Cardiac fibroblast (primary cell): ENCODE measurements at regions not wholly inside any gene's neighbourhood (a gene's known extent, or its start where the extent isn't known, plus 50 kb on each side); places are given as distances from the start of the nearest gene placed in this dataset.
"Not testable (repeated sequence)": the region's sequence is repeated elsewhere in the genome, so short reads cannot be mapped to it uniquely, and the experiment has no call there.

Source experiments
- DNase-seq, 2 donors: peaks; one replicate each; pipeline versions ENCODE4 v3.0.0 to v3.0.0-alpha.2; 2010; ENCODE audit warnings: low read depth in 2 of 2
- H3K4me3 ChIP-seq, 2 donors: replicated peaks in 1 of 2; 1 replicate in 1 of 2; 2 replicates in 1 of 2; pipeline ENCODE4 v1.5.1; 2011; ENCODE audit warnings: low read depth in 2 of 2, low read length in 2 of 2, mild to moderate bottlenecking in 2 of 2, moderate library complexity in 1 of 2
- TF ChIP-seq, protein P1 (sequence below): IDR thresholded peaks from one replicate; pipeline ENCODE4 v1.5.1; 2011; ENCODE audit warnings: low read depth, mild to moderate bottlenecking, low read length, inconsistent platforms

DNA sequence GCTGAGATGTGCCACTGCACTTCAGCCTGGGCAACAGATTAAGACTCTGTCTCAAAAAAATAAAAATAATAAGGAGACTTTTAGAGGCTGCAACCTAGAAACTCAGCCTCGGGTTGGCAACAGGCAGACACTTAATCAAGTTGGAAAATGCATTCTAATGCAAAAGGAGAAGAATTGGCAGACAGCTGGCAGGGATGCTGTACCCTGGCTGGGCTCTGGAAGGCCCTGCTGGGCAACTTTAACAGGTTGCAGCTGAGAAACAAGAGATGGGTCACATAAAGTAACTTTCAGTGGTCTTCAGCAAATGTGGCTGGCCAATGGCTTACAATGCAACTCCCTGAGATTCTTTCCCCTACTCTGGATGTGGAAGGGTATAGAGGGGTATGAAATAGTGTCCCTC, 1225.7 kb downstream of the TYW1 start:
- TF ChIP-seq, protein P1, sequence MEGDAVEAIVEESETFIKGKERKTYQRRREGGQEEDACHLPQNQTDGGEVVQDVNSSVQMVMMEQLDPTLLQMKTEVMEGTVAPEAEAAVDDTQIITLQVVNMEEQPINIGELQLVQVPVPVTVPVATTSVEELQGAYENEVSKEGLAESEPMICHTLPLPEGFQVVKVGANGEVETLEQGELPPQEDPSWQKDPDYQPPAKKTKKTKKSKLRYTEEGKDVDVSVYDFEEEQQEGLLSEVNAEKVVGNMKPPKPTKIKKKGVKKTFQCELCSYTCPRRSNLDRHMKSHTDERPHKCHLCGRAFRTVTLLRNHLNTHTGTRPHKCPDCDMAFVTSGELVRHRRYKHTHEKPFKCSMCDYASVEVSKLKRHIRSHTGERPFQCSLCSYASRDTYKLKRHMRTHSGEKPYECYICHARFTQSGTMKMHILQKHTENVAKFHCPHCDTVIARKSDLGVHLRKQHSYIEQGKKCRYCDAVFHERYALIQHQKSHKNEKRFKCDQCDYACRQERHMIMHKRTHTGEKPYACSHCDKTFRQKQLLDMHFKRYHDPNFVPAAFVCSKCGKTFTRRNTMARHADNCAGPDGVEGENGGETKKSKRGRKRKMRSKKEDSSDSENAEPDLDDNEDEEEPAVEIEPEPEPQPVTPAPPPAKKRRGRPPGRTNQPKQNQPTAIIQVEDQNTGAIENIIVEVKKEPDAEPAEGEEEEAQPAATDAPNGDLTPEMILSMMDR = no peak
- no peak for DNase-seq
- no peak overlapping the region for H3K4me3 ChIP-seq

DNA sequence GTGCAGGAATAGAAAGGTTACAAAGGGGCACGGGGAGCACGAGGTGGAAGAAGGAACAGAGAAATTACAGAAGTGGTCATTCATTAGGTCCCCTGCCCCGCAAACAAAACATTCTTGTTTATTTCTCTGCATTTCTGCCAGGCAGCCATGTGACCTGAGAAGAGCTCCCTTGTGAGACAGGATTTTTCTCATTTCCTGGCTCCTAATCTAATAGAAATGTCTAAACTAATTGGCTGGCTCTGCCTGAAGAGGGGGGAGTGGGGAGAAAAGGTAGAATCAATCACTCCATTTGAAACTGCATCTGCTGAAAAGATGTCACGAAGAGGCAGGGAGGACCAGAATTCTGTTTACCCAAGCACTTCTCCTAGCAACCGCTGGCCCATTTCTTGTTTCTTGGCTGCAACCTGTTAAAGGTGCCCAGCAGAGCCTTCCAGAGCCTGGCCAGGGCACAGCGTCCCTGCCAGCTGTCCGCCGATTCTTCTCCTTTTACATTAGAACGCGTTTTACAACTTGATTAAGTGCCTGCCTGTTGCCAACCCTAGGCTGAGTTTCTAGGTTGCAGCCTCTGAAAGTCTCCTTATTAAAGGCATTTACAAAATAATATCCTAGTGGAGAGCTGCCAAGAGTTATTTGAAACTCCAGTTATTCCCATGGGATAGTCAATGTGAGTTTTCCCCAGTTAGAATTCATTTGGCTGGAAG, 1227.6 kb downstream of the TYW1 start:
- no peak for DNase-seq
- H3K4me3 ChIP-seq = no peak overlapping the region
- TF ChIP-seq, protein P1 = no peak

DNA sequence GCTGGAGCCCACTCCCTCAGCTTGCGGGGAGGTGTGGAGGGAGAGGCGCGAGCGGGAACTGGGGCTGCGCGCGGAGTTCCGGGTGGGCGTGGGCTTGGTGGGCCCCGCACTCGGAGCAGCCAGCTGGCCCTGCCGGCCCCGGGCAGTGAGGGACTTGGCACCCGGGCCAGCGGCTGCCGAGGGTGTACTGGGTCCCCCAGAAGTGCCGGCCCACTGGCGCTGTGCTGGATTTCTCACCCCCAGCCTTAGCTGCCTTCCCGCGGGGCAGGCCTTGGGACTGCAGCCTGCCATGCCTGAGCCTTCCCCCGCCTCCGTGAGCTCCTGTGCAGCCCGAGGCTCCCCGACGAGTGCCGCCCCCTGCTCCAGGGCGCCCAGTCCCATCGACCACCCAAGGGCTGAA, 1234.4 kb downstream of the TYW1 start:
- DNase-seq, H3K4me3 ChIP-seq: not testable (repeated sequence)

DNA sequence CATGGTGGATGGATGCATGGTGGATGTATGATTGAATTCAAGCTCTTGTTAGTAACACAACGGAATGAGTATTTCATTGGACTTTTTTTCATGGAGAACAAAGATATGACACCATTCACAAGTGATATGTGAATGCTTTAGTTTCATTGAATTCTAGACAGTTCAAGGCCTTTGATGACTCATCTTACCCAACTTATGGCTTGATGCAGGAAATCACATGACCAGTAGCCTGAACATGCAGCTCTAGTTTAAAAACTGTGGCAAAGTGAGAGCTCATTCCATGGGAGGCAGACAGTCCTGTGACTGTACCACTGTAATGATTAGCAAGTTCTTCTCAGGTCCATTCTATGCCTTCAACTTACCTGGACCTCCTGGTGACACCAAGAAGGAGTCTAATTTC, 1239.3 kb downstream of the TYW1 start:
- no peak overlapping the region for H3K4me3 ChIP-seq
- DNase-seq = no peak
- TF ChIP-seq, protein P1 = no peak

DNA sequence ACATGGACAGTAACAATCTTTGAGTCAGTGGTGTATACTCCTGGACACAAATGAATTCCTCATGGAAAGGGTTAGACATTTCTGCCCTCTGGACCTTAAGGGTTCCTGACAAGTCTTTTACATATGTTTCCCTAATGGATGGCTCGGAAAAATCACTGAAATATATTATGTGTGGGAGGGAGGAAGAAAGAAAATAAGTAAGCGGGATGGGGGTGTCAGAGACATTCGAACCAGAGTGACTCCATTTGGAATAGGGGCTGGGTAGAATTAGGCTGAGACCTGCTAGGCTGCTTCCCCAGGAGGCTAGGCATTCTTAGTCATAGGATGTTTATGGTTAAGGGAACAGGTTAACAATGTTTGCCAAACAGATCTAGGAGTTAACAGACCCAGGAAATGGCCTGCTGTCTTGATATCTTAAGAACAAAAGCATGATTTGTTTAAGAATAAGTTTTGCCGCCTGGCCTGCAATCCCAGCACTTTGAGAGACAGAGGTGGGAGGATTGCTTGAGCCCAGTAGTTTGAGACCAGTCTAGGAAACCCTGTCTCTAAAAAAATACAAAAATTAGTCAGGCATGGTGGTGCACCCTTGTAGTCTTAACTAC, 1241.7 kb downstream of the TYW1 start:
- H3K4me3 ChIP-seq = no peak overlapping the region
- DNase-seq = no peak
- TF ChIP-seq, protein P1 = no peak

DNA sequence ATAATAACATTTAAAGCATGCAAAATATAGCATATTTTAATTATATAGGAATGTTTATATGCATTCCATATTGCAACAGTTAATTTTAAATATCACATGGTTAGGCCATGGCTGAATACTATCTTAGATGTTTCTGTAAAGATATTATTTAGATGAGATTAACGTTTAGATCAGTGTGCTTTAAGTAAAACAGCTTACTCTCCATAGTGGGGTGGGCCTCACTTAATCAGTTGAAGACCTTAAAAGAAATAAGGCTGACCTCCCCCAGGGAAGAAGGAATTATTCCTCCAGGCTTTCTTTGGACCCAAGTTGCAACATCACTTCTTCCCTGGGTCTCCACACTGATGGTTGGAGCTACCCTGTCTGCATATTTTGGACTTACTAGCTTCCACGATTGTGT, 1246.5 kb downstream of the TYW1 start:
- H3K4me3 ChIP-seq = no peak overlapping the region
- no peak for DNase-seq
- TF ChIP-seq, protein P1 = no peak

DNA sequence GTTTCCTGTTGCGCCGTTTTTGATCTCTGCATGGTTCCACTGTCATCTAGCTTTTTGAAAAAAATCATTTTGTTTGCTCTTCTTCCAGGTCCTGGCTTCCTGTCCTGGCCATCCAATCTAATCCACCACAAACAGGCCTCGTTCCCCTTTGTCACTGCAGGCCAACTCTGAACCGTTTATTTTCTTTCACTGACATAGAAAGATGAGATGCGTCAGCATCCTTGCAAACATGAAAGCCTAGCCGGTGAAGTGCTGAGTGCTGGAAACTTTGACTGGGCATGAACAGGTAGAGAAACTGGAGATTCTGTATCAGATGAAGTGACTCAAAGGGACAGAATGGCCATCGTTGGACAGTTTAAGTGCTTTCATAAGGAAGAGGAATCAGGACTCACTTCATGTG, 1247.8 kb downstream of the TYW1 start:
- no peak for DNase-seq
- no peak overlapping the region for H3K4me3 ChIP-seq
- TF ChIP-seq, protein P1 = no peak
